ENCODE measurements at regions not wholly inside any gene's neighbourhood (a gene's known extent, or its start where the extent isn't known, plus 50 kb on each side); places are given as distances from the start of the nearest gene placed in this dataset.

- H3K4me3 ChIP-seq (ENCODE audit: low read depth, low read length) = no peak overlapping the region
- DNase-seq (ENCODE audit: low read depth) = no peak
- TF ChIP-seq CTCF (IDR thresholded peaks at IDR 0.05; ENCODE audit: low read depth, low read length, missing control alignments) = no peak
These were observed 494.5 kb downstream of the BRD1 start for GRCh38 chr22:49333206-49333605.

DNA sequence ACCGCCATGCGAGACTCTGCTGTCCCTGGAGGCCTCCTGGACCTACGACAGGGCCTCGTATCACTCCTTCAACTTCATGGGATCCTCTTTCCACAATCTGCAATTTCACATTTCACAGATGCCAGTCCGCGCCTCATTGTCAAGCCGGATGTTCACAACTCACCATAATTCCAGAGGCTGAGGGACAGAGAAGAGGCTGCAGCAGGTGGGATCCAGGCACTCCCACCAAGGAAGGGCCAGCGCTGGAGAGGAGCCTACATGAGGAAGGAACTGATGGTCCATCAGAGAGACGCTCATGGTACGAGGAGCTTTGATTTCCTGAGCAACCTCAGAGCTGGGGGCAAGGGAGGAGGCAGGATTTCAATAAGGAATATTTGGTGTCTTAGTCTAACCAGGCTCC lies 495.0 kb downstream of the BRD1 start:
- TF ChIP-seq CTCF (IDR thresholded peaks at IDR 0.05; ENCODE audit: low read depth, low read length, missing control alignments) = no peak
- no peak overlapping the region for H3K4me3 ChIP-seq (ENCODE audit: low read depth, low read length)
- no peak for DNase-seq (ENCODE audit: low read depth)

- no peak overlapping the region for H3K4me3 ChIP-seq (ENCODE audit: low read depth, low read length)
- no peak for TF ChIP-seq CTCF (IDR thresholded peaks at IDR 0.05; ENCODE audit: low read depth, low read length, missing control alignments)
- DNase-seq (ENCODE audit: low read depth) = no peak
These were observed 495.8 kb downstream of the BRD1 start for GRCh38 chr22:49331878-49332277.

DNA sequence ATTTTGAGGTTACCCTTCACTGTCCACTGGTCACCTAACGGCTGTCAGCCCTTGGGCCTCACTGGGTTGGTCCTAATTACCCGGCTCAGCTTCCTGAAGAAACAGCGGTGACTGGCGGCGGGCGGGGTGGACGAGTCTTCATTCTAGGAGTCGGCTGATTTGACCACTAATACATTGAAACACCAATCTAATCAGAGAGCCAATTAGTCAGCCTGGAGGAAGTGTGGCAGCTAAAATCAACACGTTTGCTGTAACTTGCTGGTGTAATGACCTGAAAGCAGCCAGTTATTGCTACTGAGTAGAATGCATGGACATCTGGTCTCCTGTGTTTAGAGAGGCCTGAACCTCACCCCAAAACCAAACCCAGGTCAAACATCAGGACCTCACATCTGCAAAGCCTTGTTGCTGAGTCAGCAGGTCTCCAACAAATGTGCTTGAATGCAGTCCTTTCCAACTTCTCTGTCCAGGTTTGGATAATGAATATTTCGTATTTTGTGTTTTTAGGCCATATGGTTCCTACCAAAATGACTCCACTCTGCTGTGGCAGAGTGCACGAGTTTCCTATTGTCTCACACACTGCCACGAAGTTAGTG lies 496.4 kb downstream of the BRD1 start:
- TF ChIP-seq CTCF (IDR thresholded peaks at IDR 0.05; ENCODE audit: low read depth, low read length, missing control alignments) = no peak
- H3K4me3 ChIP-seq (ENCODE audit: low read depth, low read length) = no peak overlapping the region
- DNase-seq (ENCODE audit: low read depth) = no peak

DNA sequence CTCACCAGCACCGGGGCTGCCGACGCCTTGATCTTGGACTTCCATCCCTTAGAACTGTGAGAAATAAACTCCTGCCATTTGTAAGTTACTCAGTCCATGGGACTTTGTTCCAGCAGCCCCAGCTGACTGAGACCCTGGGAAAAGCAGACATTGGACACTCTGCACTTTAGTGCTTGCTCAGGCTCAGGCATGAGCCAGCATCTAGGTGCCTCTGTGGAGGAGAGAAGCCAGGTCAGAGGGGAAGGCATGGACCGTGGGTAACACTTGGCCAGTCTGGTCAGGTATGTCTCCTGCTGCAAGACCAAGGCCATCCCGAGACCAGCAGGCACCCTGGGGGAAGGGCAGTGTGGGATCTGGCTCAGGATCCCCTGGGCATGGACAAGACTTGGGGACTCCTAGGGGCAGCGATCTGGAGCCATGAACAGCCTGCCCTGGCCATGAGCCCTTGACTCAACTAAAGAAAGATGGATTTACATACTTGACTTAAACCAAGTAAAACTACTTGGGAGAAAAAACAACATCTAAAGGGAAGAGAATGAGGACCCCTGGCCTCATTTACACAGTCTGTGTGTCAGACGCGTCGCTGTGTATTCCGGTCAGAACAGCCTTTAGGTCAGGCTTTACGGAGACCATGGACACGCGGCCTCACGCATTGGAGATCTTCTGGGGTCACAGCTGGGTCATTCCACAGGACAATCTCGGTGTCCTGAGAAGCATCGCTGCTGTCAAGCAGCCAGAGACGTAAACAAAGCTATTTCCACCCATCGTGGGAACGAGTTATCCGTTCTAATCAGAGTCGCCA lies 497.1 kb downstream of the BRD1 start:
- no peak for TF ChIP-seq CTCF (IDR thresholded peaks at IDR 0.05; ENCODE audit: low read depth, low read length, missing control alignments)
- H3K4me3 ChIP-seq (ENCODE audit: low read depth, low read length) = no peak overlapping the region
- DNase-seq (ENCODE audit: low read depth) = no peak

DNA sequence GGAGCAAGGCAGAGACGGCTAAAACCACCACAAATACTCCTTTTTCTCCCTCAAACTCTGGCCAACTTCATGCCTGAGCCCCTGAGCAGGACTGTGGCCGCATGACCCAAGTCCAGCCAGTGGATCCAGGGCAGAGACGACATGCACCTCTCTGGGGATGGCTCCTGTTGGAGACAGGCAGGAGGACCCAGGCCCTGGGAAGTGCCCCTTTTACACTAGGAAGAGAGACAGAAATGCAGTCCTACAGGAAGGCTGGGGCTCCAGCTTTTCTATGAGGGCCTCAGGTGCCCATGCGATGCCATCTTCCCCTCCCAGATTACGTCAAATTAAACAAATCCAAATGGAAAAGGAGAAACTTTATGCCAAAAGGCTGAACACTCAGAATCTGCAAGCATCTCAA lies 498.0 kb downstream of the BRD1 start:
- DNase-seq (ENCODE audit: low read depth) = no peak
- no peak overlapping the region for H3K4me3 ChIP-seq (ENCODE audit: low read depth, low read length)
- TF ChIP-seq CTCF (IDR thresholded peaks at IDR 0.05; ENCODE audit: low read depth, low read length, missing control alignments) = no peak
